Tibial artery (tissue), 4 donors: ENCODE measurements at regions not wholly inside any gene's neighbourhood (a gene's known extent, or its start where the extent isn't known, plus 50 kb on each side); places are given as distances from the start of the nearest gene placed in this dataset.
"Not testable (repeated sequence)": the region's sequence is repeated elsewhere in the genome, so short reads cannot be mapped to it uniquely, and the experiment has no call there.

ENCODE experiments used
- DNase-seq, 2 donors: peaks; one replicate each; pipeline ENCODE4 v3.0.0-alpha.2; 2019
- H3K27ac ChIP-seq, 2 donors: fragments of 200-600 bp; sonication (generic) in 1 of 2; 1 replicate in 1 of 2; 2 replicates in 1 of 2; pipeline ENCODE4 v1.5.1; 2018 to 2019; ENCODE audit warnings: mild to moderate bottlenecking in 1 of 2
- H3K27me3 ChIP-seq, 2 donors: fragments of 200-600 bp; sonication (generic) in 1 of 2; one replicate each; pipeline versions ENCODE4 v1.5.1 to v1.6.0; 2016 to 2019
- H3K36me3 ChIP-seq, 3 donors: fragments of 200-600 bp; sonication (generic) in 2 of 3; one replicate each; pipeline ENCODE4 v1.5.1; 2016 to 2019; ENCODE audit warnings: mild to moderate bottlenecking in 2 of 3
- H3K4me1 ChIP-seq, 4 donors: fragments of 200-600 bp; sonication (generic) in 2 of 4; 1 replicate in 3 of 4; 2 replicates in 1 of 4; pipeline ENCODE4 v1.5.1; 2016 to 2019
- H3K4me3 ChIP-seq, 2 donors: fragments of 200-600 bp; sonication (generic) in 1 of 2; 1 replicate in 1 of 2; 2 replicates in 1 of 2; pipeline ENCODE4 v1.5.1; 2018 to 2019; ENCODE audit warnings: mild to moderate bottlenecking in 2 of 2
- H3K9me3 ChIP-seq, 3 donors: fragments of 200-600 bp; sonication (generic) in 1 of 3; one replicate each; pipeline ENCODE4 v1.5.1; 2016 to 2019
- intact Hi-C: fragments of 100-400 bp; cut with DNase I; formaldehyde crosslinking; loops from one replicate; pipeline ENCODE4 v1.15.0; 2023; ENCODE audit warnings: low total_unique reads
- TF ChIP-seq, protein P1 (sequence below), 2 experiments: fragments of 200-600 bp in 1 of 2; fragments of 450-650 bp in 1 of 2; IDR thresholded peaks; one replicate each; pipeline ENCODE4 v1.5.1; 2017 to 2019; ENCODE audit warnings: antibody characterized with exemption in 2 of 2, mild to moderate bottlenecking in 1 of 2, moderate library complexity in 1 of 2

DNA sequence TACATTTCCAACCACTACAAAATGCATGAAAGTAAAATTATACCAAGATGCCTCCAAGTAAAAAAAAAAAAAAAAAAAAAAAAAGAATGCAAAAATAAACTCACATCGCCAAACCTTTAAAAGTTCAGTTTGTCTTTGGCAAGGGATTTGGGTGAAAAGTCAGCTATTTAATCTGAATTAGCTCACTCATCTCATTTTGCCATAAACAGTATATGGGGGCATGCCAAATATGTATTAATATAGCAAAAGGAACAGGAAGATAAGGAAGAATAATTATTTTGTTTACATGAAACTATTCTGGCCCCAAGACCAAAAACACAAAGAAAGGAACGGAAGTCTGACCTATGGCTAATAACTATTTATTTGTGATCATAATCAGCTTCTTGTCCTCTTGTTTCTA, 114.7 kb upstream of the SLC6A14 start:
- Histone ChIP-seq H3K4me3 (no peak overlapping the region), H3K27me3 (no peaks in the 10 kb centered on the region), H3K4me1 (no peaks in the 10 kb centered on the region), H3K36me3 (no peaks in the 10 kb centered on the region), H3K9me3 (no peaks in the 10 kb centered on the region), H3K27ac (no peak overlapping the region)
- TF ChIP-seq, protein P1, sequence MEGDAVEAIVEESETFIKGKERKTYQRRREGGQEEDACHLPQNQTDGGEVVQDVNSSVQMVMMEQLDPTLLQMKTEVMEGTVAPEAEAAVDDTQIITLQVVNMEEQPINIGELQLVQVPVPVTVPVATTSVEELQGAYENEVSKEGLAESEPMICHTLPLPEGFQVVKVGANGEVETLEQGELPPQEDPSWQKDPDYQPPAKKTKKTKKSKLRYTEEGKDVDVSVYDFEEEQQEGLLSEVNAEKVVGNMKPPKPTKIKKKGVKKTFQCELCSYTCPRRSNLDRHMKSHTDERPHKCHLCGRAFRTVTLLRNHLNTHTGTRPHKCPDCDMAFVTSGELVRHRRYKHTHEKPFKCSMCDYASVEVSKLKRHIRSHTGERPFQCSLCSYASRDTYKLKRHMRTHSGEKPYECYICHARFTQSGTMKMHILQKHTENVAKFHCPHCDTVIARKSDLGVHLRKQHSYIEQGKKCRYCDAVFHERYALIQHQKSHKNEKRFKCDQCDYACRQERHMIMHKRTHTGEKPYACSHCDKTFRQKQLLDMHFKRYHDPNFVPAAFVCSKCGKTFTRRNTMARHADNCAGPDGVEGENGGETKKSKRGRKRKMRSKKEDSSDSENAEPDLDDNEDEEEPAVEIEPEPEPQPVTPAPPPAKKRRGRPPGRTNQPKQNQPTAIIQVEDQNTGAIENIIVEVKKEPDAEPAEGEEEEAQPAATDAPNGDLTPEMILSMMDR (IDR thresholded peaks at IDR 0.05), result no peak
- no peak for DNase-seq
- intact Hi-C loops, result no loop called here

GRCh38 chrX:116332026-116332425, 104.4 kb upstream of the SLC6A14 start:
- H3K36me3 ChIP-seq, intact Hi-C loops: not testable (repeated sequence)

DNA sequence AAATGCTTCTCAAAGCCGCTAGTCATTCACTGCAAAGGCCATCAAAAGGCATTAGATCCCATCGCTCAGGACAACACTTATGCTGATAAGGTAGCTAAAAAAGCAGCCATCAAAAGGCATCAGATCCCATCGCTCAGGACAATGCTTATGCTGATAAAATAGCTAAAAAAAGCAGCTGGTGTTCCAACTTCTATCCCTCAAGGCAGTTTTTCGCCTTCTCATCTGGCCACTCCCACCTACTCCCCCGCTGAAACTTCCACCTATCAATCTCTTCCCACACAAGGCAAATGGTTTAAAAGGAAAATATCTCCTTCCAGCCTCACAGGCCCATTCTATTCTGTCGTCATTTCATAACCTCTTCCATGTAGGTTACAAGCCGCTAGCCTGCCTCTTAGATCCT, 101.6 kb upstream of the SLC6A14 start:
- H3K9me3 ChIP-seq, H3K27me3 ChIP-seq, intact Hi-C loops, H3K4me1 ChIP-seq, DNase-seq, H3K27ac ChIP-seq, H3K36me3 ChIP-seq, H3K4me3 ChIP-seq: not testable (repeated sequence)

More at GRCh38 chrX:116332026-116332425, 104.4 kb upstream of the SLC6A14 start:
- H3K4me1 ChIP-seq, H3K9me3 ChIP-seq, H3K27ac ChIP-seq, DNase-seq, H3K27me3 ChIP-seq, H3K4me3 ChIP-seq: not testable (repeated sequence)

DNA sequence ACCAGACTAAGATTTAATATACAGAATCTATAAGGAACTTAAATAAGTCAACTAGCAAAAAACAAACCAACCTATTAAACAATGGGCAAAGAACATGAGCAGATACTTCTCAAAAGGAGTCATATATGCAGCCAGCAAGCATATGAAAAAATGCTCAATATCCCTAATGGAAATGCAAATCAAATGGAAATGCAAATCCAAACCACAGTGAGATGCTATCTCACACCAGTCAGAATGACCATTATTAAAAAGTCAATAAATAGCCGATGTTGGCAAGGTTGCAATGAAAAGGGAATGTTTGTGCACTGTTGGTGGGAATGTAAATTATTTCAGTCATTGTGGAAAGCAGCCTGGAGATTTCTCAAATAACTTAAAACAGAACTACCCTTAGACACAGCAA, 97.0 kb upstream of the SLC6A14 start:
- TF ChIP-seq, protein P1 (IDR thresholded peaks at IDR 0.05), result no peak
- no peaks in the 10 kb centered on the region for H3K36me3 ChIP-seq
- intact Hi-C loops, result no loop called here
- H3K27me3 ChIP-seq, result no peaks in the 10 kb centered on the region
- H3K4me1 ChIP-seq, result no peaks in the 10 kb centered on the region
- no peak overlapping the region for H3K27ac ChIP-seq
- no peak for DNase-seq
- H3K4me3 ChIP-seq, result no peak overlapping the region
- no peaks in the 10 kb centered on the region for H3K9me3 ChIP-seq

- H3K27ac ChIP-seq, result no peak overlapping the region
- H3K36me3 ChIP-seq, result no peaks in the 10 kb centered on the region
- no peak for DNase-seq
- H3K9me3 ChIP-seq, result no peaks in the 10 kb centered on the region
- H3K4me3 ChIP-seq, result no peak overlapping the region
- TF ChIP-seq, protein P1 (IDR thresholded peaks at IDR 0.05), result no peak
- intact Hi-C loops, result no loop called here
- H3K4me1 ChIP-seq, result no peaks in the 10 kb centered on the region
- H3K27me3 ChIP-seq, result no peaks in the 10 kb centered on the region
Observed at GRCh38 chrX:116342903-116343302, 93.5 kb upstream of the SLC6A14 start.

GRCh38 chrX:116345958-116346357, 90.4 kb upstream of the SLC6A14 start:
- H3K4me3 ChIP-seq, result no peak overlapping the region
- TF ChIP-seq, protein P1 (IDR thresholded peaks at IDR 0.05), result no peak
- intact Hi-C loops, result no loop called here
- no peak for DNase-seq
- H3K27me3 ChIP-seq, result no peaks in the 10 kb centered on the region
- H3K9me3 ChIP-seq, result no peaks in the 10 kb centered on the region
- H3K36me3 ChIP-seq, result no peaks in the 10 kb centered on the region
- no peaks in the 10 kb centered on the region for H3K4me1 ChIP-seq
- no peak overlapping the region for H3K27ac ChIP-seq

DNA sequence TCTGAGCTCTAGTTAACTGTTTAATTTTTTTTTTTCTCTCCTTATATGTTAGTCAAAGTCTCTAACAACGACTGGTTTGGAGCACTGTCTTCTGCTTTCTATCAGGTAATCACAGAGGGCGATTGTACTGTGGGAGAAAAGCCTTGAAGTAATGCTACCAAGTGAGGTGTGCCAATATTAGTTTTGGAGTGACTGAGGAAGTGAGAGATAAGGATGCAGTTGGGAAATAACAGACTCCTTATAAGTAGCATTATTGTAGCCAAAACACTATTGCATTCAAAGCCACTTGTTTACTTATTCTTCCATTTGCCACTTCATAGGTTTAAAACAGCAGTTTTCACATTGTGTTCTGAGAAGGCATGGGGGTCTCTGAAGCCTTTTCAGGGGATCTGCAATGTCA, 79.1 kb upstream of the SLC6A14 start:
- Histone ChIP-seq H3K36me3 (no peaks in the 10 kb centered on the region), H3K27me3 (no peaks in the 10 kb centered on the region), H3K27ac (no peak overlapping the region), H3K9me3 (no peaks in the 10 kb centered on the region), H3K4me3 (no peak overlapping the region), H3K4me1 (no peaks in the 10 kb centered on the region)
- intact Hi-C loops, result no loop called here
- TF ChIP-seq, protein P1 (IDR thresholded peaks at IDR 0.05), result no peak
- no peak for DNase-seq
